AG04450 (cell line): ENCODE measurements at regions not wholly inside any gene's neighbourhood (a gene's known extent, or its start where the extent isn't known, plus 50 kb on each side); places are given as distances from the start of the nearest gene placed in this dataset.
"Not testable (repeated sequence)": the region's sequence is repeated elsewhere in the genome, so short reads cannot be mapped to it uniquely, and the experiment has no call there.

Experiments
- CTCF ChIA-PET: fragments of 300-600, 350-600 bp; formaldehyde crosslinking; extraction: SDS; loops from one replicate; lab custom pipeline; 2022; ENCODE audit warnings: antibody characterized with exemption, inconsistent platforms; lab: Charles Lee
- POLR2A ChIA-PET: fragments of 350-600 bp; formaldehyde crosslinking; extraction: SDS; loops from one replicate; lab custom pipeline; 2021; ENCODE audit warnings: antibody characterized with exemption, inconsistent platforms; lab: Yijun Ruan, JAX
- DNase-seq: peaks from one replicate; pipeline ENCODE4 v3.0.0-alpha.2; 2011; ENCODE audit warnings: low read depth, low spot score
- H3K27ac ChIP-seq: one replicate; pipeline ENCODE4 v1.5.1; 2012; ENCODE audit warnings: low read depth, low read length, control low read depth
- H3K27me3 ChIP-seq: one replicate; pipeline ENCODE4 v1.6.0; 2012; ENCODE audit warnings: low read length; ENCODE audit not compliant: control insufficient read depth, insufficient read depth
- H3K4me3 ChIP-seq: 2 replicates; pipeline ENCODE4 v1.5.1; 2011; ENCODE audit warnings: mild to moderate bottlenecking, low read depth, low read length, control low read depth
- H3K9me3 ChIP-seq: 2 replicates; pipeline ENCODE4 v1.5.1; 2012; ENCODE audit warnings: low read length; ENCODE audit not compliant: control insufficient read depth, insufficient read depth
- CTCF ChIP-seq: IDR thresholded peaks from 2 replicates; pipeline ENCODE4 v1.5.1; 2011; ENCODE audit warnings: low read depth, low read length, control low read depth, inconsistent platforms

- no peaks in the 10 kb centered on the region for H3K27me3 ChIP-seq
- no peak for DNase-seq
- ChIA-PET POLR2A (no interaction called here), CTCF (no interaction called here)
- no peaks in the 10 kb centered on the region for H3K9me3 ChIP-seq
- H3K27ac ChIP-seq = no peak overlapping the region
- TF ChIP-seq CTCF = no peak
- no peak overlapping the region for H3K4me3 ChIP-seq
Observed at GRCh38 chr5:84445049-84445685, 60.5 kb upstream of the EDIL3 start.

- DNase-seq = no peak
- POLR2A ChIA-PET = no interaction called here
- CTCF ChIA-PET = no interaction called here
- H3K27ac ChIP-seq = no peak overlapping the region
- no peak for TF ChIP-seq CTCF
- no peaks in the 10 kb centered on the region for H3K27me3 ChIP-seq
- no peaks in the 10 kb centered on the region for H3K9me3 ChIP-seq
- H3K4me3 ChIP-seq = no peak overlapping the region
Observed at GRCh38 chr5:84438456-84438855, 53.8 kb upstream of the EDIL3 start.

GRCh38 chr5:84437673-84438315, 53.1 kb upstream of the EDIL3 start:
- ChIA-PET CTCF (no interaction called here), POLR2A (no interaction called here)
- no peak for TF ChIP-seq CTCF
- Histone ChIP-seq H3K9me3 (no peaks in the 10 kb centered on the region), H3K4me3 (no peak overlapping the region), H3K27me3 (no peaks in the 10 kb centered on the region), H3K27ac (no peak overlapping the region)
- peak; percentile 30 for DNase-seq

GRCh38 chr5:84436866-84437265, 52.2 kb upstream of the EDIL3 start:
- Histone ChIP-seq H3K27me3 (no peaks in the 10 kb centered on the region), H3K4me3 (no peak overlapping the region), H3K27ac (no peak overlapping the region), H3K9me3 (no peaks in the 10 kb centered on the region)
- DNase-seq = no peak
- POLR2A ChIA-PET = no interaction called here
- CTCF ChIA-PET = no interaction called here
- TF ChIP-seq CTCF = no peak

GRCh38 chr5:84435861-84436346, 51.2 kb upstream of the EDIL3 start:
- POLR2A ChIA-PET, H3K4me3 ChIP-seq, DNase-seq, H3K27ac ChIP-seq, CTCF ChIA-PET, H3K27me3 ChIP-seq, H3K9me3 ChIP-seq: not testable (repeated sequence)
